ENCODE measurements at regions not wholly inside any gene's neighbourhood (a gene's known extent, or its start where the extent isn't known, plus 50 kb on each side); places are given as distances from the start of the nearest gene placed in this dataset.
"Not testable (repeated sequence)": the region's sequence is repeated elsewhere in the genome, so short reads cannot be mapped to it uniquely, and the experiment has no call there.

GRCh38 chr5:93236807-93237421, 344.1 kb downstream of the NR2F1-AS1 start:
- no peaks in the 10 kb centered on the region for H3K9me3 ChIP-seq (ENCODE audit: control insufficient read depth in 2 of 2, low read length in 2 of 2)
- H3K27me3 ChIP-seq (ENCODE audit: control insufficient read depth in 2 of 2, insufficient read depth in 2 of 2, low read length in 2 of 2) = no peaks in the 10 kb centered on the region
- H3K9ac ChIP-seq (ENCODE audit: low read depth in 1 of 2, low read length in 2 of 2) = no peak overlapping the region
- no peaks in the 10 kb centered on the region for H3K36me3 ChIP-seq (ENCODE audit: control insufficient read depth in 2 of 2, insufficient read depth in 2 of 2, low read length in 2 of 2)
- no peaks in the 10 kb centered on the region for H3K4me1 ChIP-seq (ENCODE audit: control insufficient read depth in 2 of 2, insufficient read depth in 2 of 2, low read length in 2 of 2)
- no peak overlapping the region for H3K4me3 ChIP-seq (ENCODE audit: low read length in 2 of 2)
- H3K27ac ChIP-seq (ENCODE audit: low read depth in 2 of 2, low read length in 2 of 2) = no peak overlapping the region

- Histone ChIP-seq H3K9me3 (ENCODE audit: control insufficient read depth in 2 of 2, low read length in 2 of 2) (no peaks in the 10 kb centered on the region), H3K9ac (ENCODE audit: low read depth in 1 of 2, low read length in 2 of 2) (no peak overlapping the region), H3K27ac (ENCODE audit: low read depth in 2 of 2, low read length in 2 of 2) (no peak overlapping the region), H3K27me3 (ENCODE audit: control insufficient read depth in 2 of 2, insufficient read depth in 2 of 2, low read length in 2 of 2) (no peaks in the 10 kb centered on the region), H3K4me1 (ENCODE audit: control insufficient read depth in 2 of 2, insufficient read depth in 2 of 2, low read length in 2 of 2) (no peaks in the 10 kb centered on the region), H3K4me3 (ENCODE audit: low read length in 2 of 2) (no peak overlapping the region), H3K36me3 (ENCODE audit: control insufficient read depth in 2 of 2, insufficient read depth in 2 of 2, low read length in 2 of 2) (no peaks in the 10 kb centered on the region)
Observed at GRCh38 chr5:93235761-93236160, 345.3 kb downstream of the NR2F1-AS1 start.

GRCh38 chr5:93226202-93226735, 354.8 kb downstream of the NR2F1-AS1 start:
- Histone ChIP-seq H3K4me3 (ENCODE audit: low read length in 2 of 2) (no peak overlapping the region), H3K9ac (ENCODE audit: low read depth in 1 of 2, low read length in 2 of 2) (no peak overlapping the region), H3K4me1 (ENCODE audit: control insufficient read depth in 2 of 2, insufficient read depth in 2 of 2, low read length in 2 of 2) (no peaks in the 10 kb centered on the region), H3K27ac (ENCODE audit: low read depth in 2 of 2, low read length in 2 of 2) (no peak overlapping the region), H3K27me3 (ENCODE audit: control insufficient read depth in 2 of 2, insufficient read depth in 2 of 2, low read length in 2 of 2) (no peaks in the 10 kb centered on the region), H3K9me3 (ENCODE audit: control insufficient read depth in 2 of 2, low read length in 2 of 2) (no peaks in the 10 kb centered on the region), H3K36me3 (ENCODE audit: control insufficient read depth in 2 of 2, insufficient read depth in 2 of 2, low read length in 2 of 2) (no peaks in the 10 kb centered on the region)

GRCh38 chr5:93225748-93226147, 355.3 kb downstream of the NR2F1-AS1 start:
- Histone ChIP-seq H3K9ac (ENCODE audit: low read depth in 1 of 2, low read length in 2 of 2) (no peak overlapping the region), H3K4me1 (ENCODE audit: control insufficient read depth in 2 of 2, insufficient read depth in 2 of 2, low read length in 2 of 2) (no peaks in the 10 kb centered on the region), H3K27me3 (ENCODE audit: control insufficient read depth in 2 of 2, insufficient read depth in 2 of 2, low read length in 2 of 2) (no peaks in the 10 kb centered on the region), H3K36me3 (ENCODE audit: control insufficient read depth in 2 of 2, insufficient read depth in 2 of 2, low read length in 2 of 2) (no peaks in the 10 kb centered on the region), H3K27ac (ENCODE audit: low read depth in 2 of 2, low read length in 2 of 2) (no peak overlapping the region), H3K9me3 (ENCODE audit: control insufficient read depth in 2 of 2, low read length in 2 of 2) (no peaks in the 10 kb centered on the region), H3K4me3 (ENCODE audit: low read length in 2 of 2) (no peak overlapping the region)

GRCh38 chr5:93224624-93225023, 356.4 kb downstream of the NR2F1-AS1 start:
- Histone ChIP-seq H3K36me3 (ENCODE audit: control insufficient read depth in 2 of 2, insufficient read depth in 2 of 2, low read length in 2 of 2) (no peaks in the 10 kb centered on the region), H3K27me3 (ENCODE audit: control insufficient read depth in 2 of 2, insufficient read depth in 2 of 2, low read length in 2 of 2) (no peaks in the 10 kb centered on the region), H3K27ac (ENCODE audit: low read depth in 2 of 2, low read length in 2 of 2) (no peak overlapping the region), H3K9ac (ENCODE audit: low read depth in 1 of 2, low read length in 2 of 2) (no peak overlapping the region), H3K9me3 (ENCODE audit: control insufficient read depth in 2 of 2, low read length in 2 of 2) (no peaks in the 10 kb centered on the region), H3K4me1 (ENCODE audit: control insufficient read depth in 2 of 2, insufficient read depth in 2 of 2, low read length in 2 of 2) (no peaks in the 10 kb centered on the region), H3K4me3 (ENCODE audit: low read length in 2 of 2) (no peak overlapping the region)

GRCh38 chr5:93221773-93222172, 359.2 kb downstream of the NR2F1-AS1 start:
- no peaks in the 10 kb centered on the region for H3K4me1 ChIP-seq (ENCODE audit: control insufficient read depth in 2 of 2, insufficient read depth in 2 of 2, low read length in 2 of 2)

GRCh38 chr5:93220431-93220830, 360.6 kb downstream of the NR2F1-AS1 start:
- no peaks in the 10 kb centered on the region for H3K36me3 ChIP-seq (ENCODE audit: control insufficient read depth in 2 of 2, insufficient read depth in 2 of 2, low read length in 2 of 2)
- H3K4me1 ChIP-seq (ENCODE audit: control insufficient read depth in 2 of 2, insufficient read depth in 2 of 2, low read length in 2 of 2) = no peaks in the 10 kb centered on the region
- no peak overlapping the region for H3K9ac ChIP-seq (ENCODE audit: low read depth in 1 of 2, low read length in 2 of 2)
- no peaks in the 10 kb centered on the region for H3K27me3 ChIP-seq (ENCODE audit: control insufficient read depth in 2 of 2, insufficient read depth in 2 of 2, low read length in 2 of 2)
- no peaks in the 10 kb centered on the region for H3K9me3 ChIP-seq (ENCODE audit: control insufficient read depth in 2 of 2, low read length in 2 of 2)
- no peak overlapping the region for H3K4me3 ChIP-seq (ENCODE audit: low read length in 2 of 2)
- H3K27ac ChIP-seq (ENCODE audit: low read depth in 2 of 2, low read length in 2 of 2) = no peak overlapping the region

More at GRCh38 chr5:93221773-93222172, 359.2 kb downstream of the NR2F1-AS1 start:
- Histone ChIP-seq H3K9me3 (ENCODE audit: control insufficient read depth in 2 of 2, low read length in 2 of 2) (no peaks in the 10 kb centered on the region), H3K27ac (ENCODE audit: low read depth in 2 of 2, low read length in 2 of 2) (no peak overlapping the region), H3K36me3 (ENCODE audit: control insufficient read depth in 2 of 2, insufficient read depth in 2 of 2, low read length in 2 of 2) (no peaks in the 10 kb centered on the region), H3K27me3 (ENCODE audit: control insufficient read depth in 2 of 2, insufficient read depth in 2 of 2, low read length in 2 of 2) (no peaks in the 10 kb centered on the region), H3K4me3 (ENCODE audit: low read length in 2 of 2) (no peak overlapping the region), H3K9ac (ENCODE audit: low read depth in 1 of 2, low read length in 2 of 2) (no peak overlapping the region)

- Histone ChIP-seq H3K27me3 (ENCODE audit: control insufficient read depth in 2 of 2, insufficient read depth in 2 of 2, low read length in 2 of 2) (no peaks in the 10 kb centered on the region), H3K9ac (ENCODE audit: low read depth in 1 of 2, low read length in 2 of 2) (no peak overlapping the region), H3K27ac (ENCODE audit: low read depth in 2 of 2, low read length in 2 of 2) (no peak overlapping the region), H3K36me3 (ENCODE audit: control insufficient read depth in 2 of 2, insufficient read depth in 2 of 2, low read length in 2 of 2) (no peaks in the 10 kb centered on the region), H3K4me1 (ENCODE audit: control insufficient read depth in 2 of 2, insufficient read depth in 2 of 2, low read length in 2 of 2) (no peaks in the 10 kb centered on the region), H3K9me3 (ENCODE audit: control insufficient read depth in 2 of 2, low read length in 2 of 2) (no peaks in the 10 kb centered on the region), H3K4me3 (ENCODE audit: low read length in 2 of 2) (no peak overlapping the region)
Observed at GRCh38 chr5:93219641-93220145, 361.3 kb downstream of the NR2F1-AS1 start.

- not testable (repeated sequence) for H3K4me3 ChIP-seq (ENCODE audit: low read length in 2 of 2)
Observed at GRCh38 chr5:93213111-93213794, 367.8 kb downstream of the NR2F1-AS1 start.

GRCh38 chr5:93209476-93209875, 371.5 kb downstream of the NR2F1-AS1 start:
- H3K27me3 ChIP-seq (ENCODE audit: control insufficient read depth in 2 of 2, insufficient read depth in 2 of 2, low read length in 2 of 2) = no peaks in the 10 kb centered on the region
- no peak overlapping the region for H3K9ac ChIP-seq (ENCODE audit: low read depth in 1 of 2, low read length in 2 of 2)
- no peaks in the 10 kb centered on the region for H3K36me3 ChIP-seq (ENCODE audit: control insufficient read depth in 2 of 2, insufficient read depth in 2 of 2, low read length in 2 of 2)
- H3K4me3 ChIP-seq (ENCODE audit: low read length in 2 of 2) = no peak overlapping the region
- H3K9me3 ChIP-seq (ENCODE audit: control insufficient read depth in 2 of 2, low read length in 2 of 2) = no peaks in the 10 kb centered on the region
- H3K27ac ChIP-seq (ENCODE audit: low read depth in 2 of 2, low read length in 2 of 2) = no peak overlapping the region
- H3K4me1 ChIP-seq (ENCODE audit: control insufficient read depth in 2 of 2, insufficient read depth in 2 of 2, low read length in 2 of 2) = no peaks in the 10 kb centered on the region

More at GRCh38 chr5:93213111-93213794, 367.8 kb downstream of the NR2F1-AS1 start:
- H3K27ac ChIP-seq (ENCODE audit: low read depth in 2 of 2, low read length in 2 of 2); H3K4me1 ChIP-seq (ENCODE audit: control insufficient read depth in 2 of 2, insufficient read depth in 2 of 2, low read length in 2 of 2); H3K36me3 ChIP-seq (ENCODE audit: control insufficient read depth in 2 of 2, insufficient read depth in 2 of 2, low read length in 2 of 2); H3K9me3 ChIP-seq (ENCODE audit: control insufficient read depth in 2 of 2, low read length in 2 of 2); H3K9ac ChIP-seq (ENCODE audit: low read depth in 1 of 2, low read length in 2 of 2); H3K27me3 ChIP-seq (ENCODE audit: control insufficient read depth in 2 of 2, insufficient read depth in 2 of 2, low read length in 2 of 2): not testable (repeated sequence)

Measured in mucosa of rectum (tissue), 2 donors.